Astrocyte (in vitro differentiated cells and primary cell): ENCODE measurements at regions not wholly inside any gene's neighbourhood (a gene's known extent, or its start where the extent isn't known, plus 50 kb on each side); places are given as distances from the start of the nearest gene placed in this dataset.
A peak's percentile ranks its signal among the peaks of the same experiment; 100 is the strongest.

Experiments
- DNase-seq: peaks from one replicate; pipeline ENCODE4 v3.0.0-alpha.2; 2010; ENCODE audit warnings: low read depth
- FAIRE-seq: peaks from 2 replicates; lab custom pipeline; 2011; peaks lifted over from hg19 to GRCh38; lab: Jason Lieb, UNC
- H2AFZ ChIP-seq: 2 replicates; pipeline ENCODE4 v1.6.0; 2012; ENCODE audit warnings: low read depth, low read length, inconsistent platforms
- H3K27ac ChIP-seq: 2 replicates; pipeline ENCODE4 v1.5.1; 2011; ENCODE audit warnings: low read depth, low read length, inconsistent platforms
- H3K27me3 ChIP-seq: 2 replicates; pipeline ENCODE4 v1.6.0; 2011; ENCODE audit warnings: low read length, inconsistent platforms; ENCODE audit not compliant: insufficient read depth
- H3K36me3 ChIP-seq: 2 replicates; pipeline ENCODE4 v1.5.1; 2011; ENCODE audit warnings: low read length, inconsistent platforms; ENCODE audit not compliant: insufficient read depth
- H3K4me1 ChIP-seq: 2 replicates; pipeline ENCODE4 v1.5.1; 2011; ENCODE audit warnings: low read length, inconsistent platforms; ENCODE audit not compliant: insufficient read depth
- H3K4me2 ChIP-seq: 2 replicates; pipeline ENCODE4 v1.6.0; 2012; ENCODE audit warnings: low read length, inconsistent platforms
- H3K4me3 ChIP-seq: 2 replicates; pipeline ENCODE4 v1.5.1; 2011; ENCODE audit warnings: low read depth, mild to moderate bottlenecking, low read length, inconsistent platforms; ENCODE audit not compliant: insufficient read depth
- H3K79me2 ChIP-seq: 2 replicates; pipeline ENCODE4 v1.6.0; 2012; ENCODE audit warnings: mild to moderate bottlenecking, low read length, inconsistent platforms; ENCODE audit not compliant: insufficient read depth
- H3K9ac ChIP-seq: 2 replicates; pipeline ENCODE4 v1.6.0; 2012; ENCODE audit warnings: mild to moderate bottlenecking, low read length, inconsistent platforms
- H3K9me3 ChIP-seq: 2 replicates; pipeline ENCODE4 v1.5.1; 2012; ENCODE audit warnings: low read depth, mild to moderate bottlenecking, low read length, inconsistent platforms; ENCODE audit not compliant: insufficient read depth
- H4K20me1 ChIP-seq: 2 replicates; pipeline ENCODE4 v1.6.0; 2012; ENCODE audit warnings: low read length, inconsistent platforms; ENCODE audit not compliant: insufficient read depth
- H3K27ac Mint-ChIP-seq: one replicate; pipeline ENCODE4 v1.8.0; 2021; ENCODE audit warnings: mild to moderate bottlenecking, mixed read lengths; ENCODE audit not compliant: unreplicated experiment
- H3K27me3 Mint-ChIP-seq: one replicate; pipeline ENCODE4 v1.8.0; 2021; ENCODE audit warnings: low read depth, mixed read lengths; ENCODE audit not compliant: unreplicated experiment
- H3K36me3 Mint-ChIP-seq: one replicate; pipeline ENCODE4 v1.8.0; 2021; ENCODE audit warnings: low read depth, mixed read lengths; ENCODE audit not compliant: unreplicated experiment
- H3K4me1 Mint-ChIP-seq: one replicate; pipeline ENCODE4 v1.8.0; 2021; ENCODE audit warnings: low read depth, mixed read lengths; ENCODE audit not compliant: unreplicated experiment
- H3K4me3 Mint-ChIP-seq: one replicate; pipeline ENCODE4 v1.8.0; 2021; ENCODE audit warnings: mild to moderate bottlenecking, moderate library complexity, mixed read lengths; ENCODE audit not compliant: unreplicated experiment
- H3K9me3 Mint-ChIP-seq: one replicate; pipeline ENCODE4 v1.8.0; 2021; ENCODE audit warnings: mild to moderate bottlenecking, mixed read lengths; ENCODE audit not compliant: unreplicated experiment
- EZH2 ChIP-seq: IDR thresholded peaks from 2 replicates; pipeline ENCODE4 v1.6.1; 2012; ENCODE audit warnings: mild to moderate bottlenecking, low read length, inconsistent platforms; ENCODE audit not compliant: insufficient read depth
- TF ChIP-seq, protein P1 (sequence below): IDR thresholded peaks from 2 replicates; pipeline ENCODE4 v1.5.1; 2011; ENCODE audit warnings: low read depth, mild to moderate bottlenecking, inconsistent platforms, low read length, moderate library complexity; ENCODE audit not compliant: insufficient read depth

GRCh38 chr4:137310166-137310565, 222.1 kb downstream of the PCDH18 start:
- Histone ChIP-seq H3K4me3 (no peak overlapping the region), H3K27ac (peak overlapping the region; percentile 71), H3K79me2 (no peaks in the 10 kb centered on the region), H3K4me1 (peaks cover 38% of the 10 kb centered on the region), H3K9ac (peak overlapping the region; percentile 10), H2AFZ (no peak overlapping the region), H3K9me3 (no peaks in the 10 kb centered on the region), H3K4me2 (peak overlapping the region; percentile 66), H3K27me3 (no peaks in the 10 kb centered on the region), H4K20me1 (no peaks in the 10 kb centered on the region), H3K36me3 (no peaks in the 10 kb centered on the region)
- Mint-ChIP-seq H3K27ac (peak overlapping the region; percentile 89), H3K9me3 (no peaks in the 10 kb centered on the region), H3K36me3 (no peaks in the 10 kb centered on the region), H3K27me3 (no peaks in the 10 kb centered on the region), H3K4me1 (peaks cover 32% of the 10 kb centered on the region), H3K4me3 (no peak overlapping the region)
- TF ChIP-seq EZH2 = no peak
- TF ChIP-seq, protein P1, sequence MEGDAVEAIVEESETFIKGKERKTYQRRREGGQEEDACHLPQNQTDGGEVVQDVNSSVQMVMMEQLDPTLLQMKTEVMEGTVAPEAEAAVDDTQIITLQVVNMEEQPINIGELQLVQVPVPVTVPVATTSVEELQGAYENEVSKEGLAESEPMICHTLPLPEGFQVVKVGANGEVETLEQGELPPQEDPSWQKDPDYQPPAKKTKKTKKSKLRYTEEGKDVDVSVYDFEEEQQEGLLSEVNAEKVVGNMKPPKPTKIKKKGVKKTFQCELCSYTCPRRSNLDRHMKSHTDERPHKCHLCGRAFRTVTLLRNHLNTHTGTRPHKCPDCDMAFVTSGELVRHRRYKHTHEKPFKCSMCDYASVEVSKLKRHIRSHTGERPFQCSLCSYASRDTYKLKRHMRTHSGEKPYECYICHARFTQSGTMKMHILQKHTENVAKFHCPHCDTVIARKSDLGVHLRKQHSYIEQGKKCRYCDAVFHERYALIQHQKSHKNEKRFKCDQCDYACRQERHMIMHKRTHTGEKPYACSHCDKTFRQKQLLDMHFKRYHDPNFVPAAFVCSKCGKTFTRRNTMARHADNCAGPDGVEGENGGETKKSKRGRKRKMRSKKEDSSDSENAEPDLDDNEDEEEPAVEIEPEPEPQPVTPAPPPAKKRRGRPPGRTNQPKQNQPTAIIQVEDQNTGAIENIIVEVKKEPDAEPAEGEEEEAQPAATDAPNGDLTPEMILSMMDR = no peak
- FAIRE-seq (peak; percentile 71), DNase-seq (peak; percentile 61)

DNA sequence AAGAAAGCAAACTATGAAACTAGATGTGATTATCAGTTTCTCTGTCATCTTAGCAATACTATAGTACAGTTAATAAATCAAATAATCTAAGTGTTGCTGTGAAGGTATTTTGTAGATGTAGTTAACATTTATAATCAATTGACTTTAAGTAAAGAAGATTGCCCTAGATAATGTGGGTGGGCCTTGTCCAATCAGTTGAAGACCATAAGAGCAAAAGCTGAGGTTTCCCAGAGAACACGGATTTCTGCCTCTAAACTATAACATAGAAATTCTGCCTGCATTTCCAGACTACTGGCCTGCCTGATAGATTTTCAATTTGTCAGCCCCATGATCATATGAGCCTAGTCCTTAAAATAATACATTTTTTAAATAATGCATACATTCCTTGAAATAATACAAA, 222.9 kb downstream of the PCDH18 start:
- Histone ChIP-seq H4K20me1 (no peaks in the 10 kb centered on the region), H3K36me3 (no peaks in the 10 kb centered on the region), H3K79me2 (no peaks in the 10 kb centered on the region), H3K4me1 (peaks cover 38% of the 10 kb centered on the region), H3K9me3 (no peaks in the 10 kb centered on the region), H3K27me3 (no peaks in the 10 kb centered on the region), H3K4me3 (no peak overlapping the region), H3K4me2 (no peak overlapping the region), H3K27ac (no peak overlapping the region), H2AFZ (no peak overlapping the region), H3K9ac (no peak overlapping the region)
- no peak for FAIRE-seq
- no peak for DNase-seq
- no peak overlapping the region for H3K4me3 Mint-ChIP-seq
- H3K27ac Mint-ChIP-seq = no peak overlapping the region
- H3K27me3 Mint-ChIP-seq = no peaks in the 10 kb centered on the region
- no peaks in the 10 kb centered on the region for H3K36me3 Mint-ChIP-seq
- TF ChIP-seq, protein P1 = no peak
- TF ChIP-seq EZH2 = no peak
- no peaks in the 10 kb centered on the region for H3K9me3 Mint-ChIP-seq
- H3K4me1 Mint-ChIP-seq = peaks cover 32% of the 10 kb centered on the region

DNA sequence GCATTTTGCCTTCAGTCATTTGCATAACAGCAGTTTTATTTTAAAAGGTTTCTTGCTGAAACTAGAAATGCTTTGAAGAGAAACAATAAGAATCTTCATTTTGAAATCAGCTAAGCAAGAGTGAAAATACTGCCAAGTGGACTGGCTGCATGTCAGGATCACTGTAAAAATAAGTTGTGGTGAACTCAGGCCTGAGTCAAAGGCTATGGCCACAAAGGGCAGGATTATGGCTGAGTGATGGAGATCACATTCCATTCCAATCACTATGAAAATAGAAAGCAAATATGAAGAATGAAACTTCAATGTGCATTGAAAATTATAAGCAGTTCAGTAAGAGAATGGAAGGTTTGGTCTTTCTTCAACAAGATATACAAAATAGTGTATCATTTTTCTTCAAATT, 224.5 kb downstream of the PCDH18 start:
- no peak overlapping the region for H3K4me3 Mint-ChIP-seq
- H3K9me3 Mint-ChIP-seq = no peaks in the 10 kb centered on the region
- FAIRE-seq (peak; percentile 87), DNase-seq (peak; percentile 76)
- TF ChIP-seq, protein P1 = no peak
- no peak for TF ChIP-seq EZH2
- Histone ChIP-seq H3K9ac (no peak overlapping the region), H4K20me1 (no peaks in the 10 kb centered on the region), H3K4me3 (no peak overlapping the region), H3K27me3 (no peaks in the 10 kb centered on the region), H3K9me3 (no peaks in the 10 kb centered on the region), H2AFZ (no peak overlapping the region), H3K4me1 (peaks cover 38% of the 10 kb centered on the region), H3K79me2 (no peaks in the 10 kb centered on the region), H3K36me3 (no peaks in the 10 kb centered on the region), H3K27ac (peak overlapping the region; percentile 10), H3K4me2 (peak overlapping the region; percentile 69)
- H3K36me3 Mint-ChIP-seq = no peaks in the 10 kb centered on the region
- H3K4me1 Mint-ChIP-seq = peaks cover 37% of the 10 kb centered on the region
- no peaks in the 10 kb centered on the region for H3K27me3 Mint-ChIP-seq
- H3K27ac Mint-ChIP-seq = peak overlapping the region; percentile 81
